D721Med (cell line): ENCODE measurements at regions not wholly inside any gene's neighbourhood (a gene's known extent, or its start where the extent isn't known, plus 50 kb on each side); places are given as distances from the start of the nearest gene placed in this dataset.
"Not testable (repeated sequence)": the region's sequence is repeated elsewhere in the genome, so short reads cannot be mapped to it uniquely, and the experiment has no call there.

Experiments
- DNase-seq: peaks from one replicate; pipeline ENCODE4 v3.0.0; 2011; ENCODE audit warnings: low spot score; ENCODE audit not compliant: insufficient read length
- FAIRE-seq: peaks from 2 replicates; lab custom pipeline; 2011; peaks lifted over from hg19 to GRCh38; lab: Jason Lieb, UNC
- CTCF ChIP-seq: IDR thresholded peaks from 2 replicates; pipeline ENCODE4 v1.5.1; 2012; ENCODE audit warnings: mild to moderate bottlenecking, control low read depth; ENCODE audit not compliant: insufficient read depth; ENCODE audit errors: missing control alignments

- DNase-seq (no peak), FAIRE-seq (no peak)
- TF ChIP-seq CTCF = no peak
Observed at GRCh38 chr5:102119252-102119651, 176.8 kb downstream of the SLCO4C1 start.

- TF ChIP-seq CTCF = no peak
Observed at GRCh38 chr5:102115736-102116135, 180.3 kb downstream of the SLCO4C1 start.

GRCh38 chr5:102114525-102115069 lies 181.5 kb downstream of the SLCO4C1 start:
- no peak for FAIRE-seq
- TF ChIP-seq CTCF = no peak
- no peak for DNase-seq

More at GRCh38 chr5:102115736-102116135, 180.3 kb downstream of the SLCO4C1 start:
- FAIRE-seq = no peak
- DNase-seq = no peak

GRCh38 chr5:102107865-102108264 lies 188.2 kb downstream of the SLCO4C1 start:
- DNase-seq (no peak), FAIRE-seq (no peak)
- no peak for TF ChIP-seq CTCF

GRCh38 chr5:102106599-102106998 lies 189.5 kb downstream of the SLCO4C1 start:
- FAIRE-seq = no peak
- DNase-seq = no peak
- no peak for TF ChIP-seq CTCF

GRCh38 chr5:102099766-102100331 lies 196.2 kb downstream of the SLCO4C1 start:
- TF ChIP-seq CTCF = no peak
- DNase-seq = no peak
- FAIRE-seq = no peak

GRCh38 chr5:102099083-102099482 lies 197.0 kb downstream of the SLCO4C1 start:
- not testable (repeated sequence) for FAIRE-seq, DNase-seq

- DNase-seq, FAIRE-seq: not testable (repeated sequence)
Observed at GRCh38 chr5:102098606-102099005, 197.5 kb downstream of the SLCO4C1 start.
